H1 (cell line): ENCODE measurements at regions not wholly inside any gene's neighbourhood (a gene's known extent, or its start where the extent isn't known, plus 50 kb on each side); places are given as distances from the start of the nearest gene placed in this dataset.

Experiments
- NANOG ChIP-seq: IDR thresholded peaks from 2 replicates; pipeline ENCODE4 v1.6.1; 2011; ENCODE audit warnings: low read length, low read depth, mild to moderate bottlenecking, inconsistent platforms; ENCODE audit not compliant: insufficient read depth, poor library complexity, severe bottlenecking
- RBBP5 ChIP-seq: IDR thresholded peaks from 2 replicates; pipeline ENCODE4 v1.7.1; 2012; ENCODE audit warnings: low read depth, mild to moderate bottlenecking, inconsistent platforms, low read length, moderate library complexity, borderline replicate concordance
- TF ChIP-seq, protein P1 (sequence below): fragments of 300-600 bp; sonication (generic); IDR thresholded peaks from 2 replicates; pipeline ENCODE4 v1.7.1; 2012; ENCODE audit warnings: low read length, moderate library complexity, mild to moderate bottlenecking, inconsistent platforms; ENCODE audit not compliant: insufficient replicate concordance
- TF ChIP-seq, protein P2 (sequence below): IDR thresholded peaks from 2 replicates; pipeline ENCODE4 v1.6.1; 2012; ENCODE audit warnings: inconsistent platforms

DNA sequence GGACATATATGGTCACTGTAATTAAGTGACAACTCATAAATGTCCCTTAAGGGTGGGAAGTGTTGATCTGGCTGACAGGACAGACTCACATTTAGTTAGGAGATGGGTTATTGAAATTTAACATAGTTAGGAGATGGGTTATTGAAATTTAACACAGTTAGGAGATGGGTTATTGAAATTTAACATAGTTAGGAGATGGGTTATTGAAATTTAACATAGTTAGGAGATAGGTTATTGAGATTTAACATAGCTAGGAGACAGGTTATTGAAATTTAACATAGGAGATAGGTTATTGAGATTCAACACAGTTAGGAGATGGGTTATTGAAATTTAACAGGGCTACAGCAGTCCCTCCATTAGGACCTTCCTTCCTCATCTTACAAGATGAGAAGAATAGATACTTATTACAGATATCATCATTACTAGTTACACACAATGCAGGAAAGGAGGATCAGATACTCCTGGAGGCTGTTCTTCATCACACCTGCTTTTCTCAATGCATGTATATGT is 98.5 kb downstream of the MTNR1B start (continued):
- TF ChIP-seq NANOG: no peak
- TF ChIP-seq, protein P1, sequence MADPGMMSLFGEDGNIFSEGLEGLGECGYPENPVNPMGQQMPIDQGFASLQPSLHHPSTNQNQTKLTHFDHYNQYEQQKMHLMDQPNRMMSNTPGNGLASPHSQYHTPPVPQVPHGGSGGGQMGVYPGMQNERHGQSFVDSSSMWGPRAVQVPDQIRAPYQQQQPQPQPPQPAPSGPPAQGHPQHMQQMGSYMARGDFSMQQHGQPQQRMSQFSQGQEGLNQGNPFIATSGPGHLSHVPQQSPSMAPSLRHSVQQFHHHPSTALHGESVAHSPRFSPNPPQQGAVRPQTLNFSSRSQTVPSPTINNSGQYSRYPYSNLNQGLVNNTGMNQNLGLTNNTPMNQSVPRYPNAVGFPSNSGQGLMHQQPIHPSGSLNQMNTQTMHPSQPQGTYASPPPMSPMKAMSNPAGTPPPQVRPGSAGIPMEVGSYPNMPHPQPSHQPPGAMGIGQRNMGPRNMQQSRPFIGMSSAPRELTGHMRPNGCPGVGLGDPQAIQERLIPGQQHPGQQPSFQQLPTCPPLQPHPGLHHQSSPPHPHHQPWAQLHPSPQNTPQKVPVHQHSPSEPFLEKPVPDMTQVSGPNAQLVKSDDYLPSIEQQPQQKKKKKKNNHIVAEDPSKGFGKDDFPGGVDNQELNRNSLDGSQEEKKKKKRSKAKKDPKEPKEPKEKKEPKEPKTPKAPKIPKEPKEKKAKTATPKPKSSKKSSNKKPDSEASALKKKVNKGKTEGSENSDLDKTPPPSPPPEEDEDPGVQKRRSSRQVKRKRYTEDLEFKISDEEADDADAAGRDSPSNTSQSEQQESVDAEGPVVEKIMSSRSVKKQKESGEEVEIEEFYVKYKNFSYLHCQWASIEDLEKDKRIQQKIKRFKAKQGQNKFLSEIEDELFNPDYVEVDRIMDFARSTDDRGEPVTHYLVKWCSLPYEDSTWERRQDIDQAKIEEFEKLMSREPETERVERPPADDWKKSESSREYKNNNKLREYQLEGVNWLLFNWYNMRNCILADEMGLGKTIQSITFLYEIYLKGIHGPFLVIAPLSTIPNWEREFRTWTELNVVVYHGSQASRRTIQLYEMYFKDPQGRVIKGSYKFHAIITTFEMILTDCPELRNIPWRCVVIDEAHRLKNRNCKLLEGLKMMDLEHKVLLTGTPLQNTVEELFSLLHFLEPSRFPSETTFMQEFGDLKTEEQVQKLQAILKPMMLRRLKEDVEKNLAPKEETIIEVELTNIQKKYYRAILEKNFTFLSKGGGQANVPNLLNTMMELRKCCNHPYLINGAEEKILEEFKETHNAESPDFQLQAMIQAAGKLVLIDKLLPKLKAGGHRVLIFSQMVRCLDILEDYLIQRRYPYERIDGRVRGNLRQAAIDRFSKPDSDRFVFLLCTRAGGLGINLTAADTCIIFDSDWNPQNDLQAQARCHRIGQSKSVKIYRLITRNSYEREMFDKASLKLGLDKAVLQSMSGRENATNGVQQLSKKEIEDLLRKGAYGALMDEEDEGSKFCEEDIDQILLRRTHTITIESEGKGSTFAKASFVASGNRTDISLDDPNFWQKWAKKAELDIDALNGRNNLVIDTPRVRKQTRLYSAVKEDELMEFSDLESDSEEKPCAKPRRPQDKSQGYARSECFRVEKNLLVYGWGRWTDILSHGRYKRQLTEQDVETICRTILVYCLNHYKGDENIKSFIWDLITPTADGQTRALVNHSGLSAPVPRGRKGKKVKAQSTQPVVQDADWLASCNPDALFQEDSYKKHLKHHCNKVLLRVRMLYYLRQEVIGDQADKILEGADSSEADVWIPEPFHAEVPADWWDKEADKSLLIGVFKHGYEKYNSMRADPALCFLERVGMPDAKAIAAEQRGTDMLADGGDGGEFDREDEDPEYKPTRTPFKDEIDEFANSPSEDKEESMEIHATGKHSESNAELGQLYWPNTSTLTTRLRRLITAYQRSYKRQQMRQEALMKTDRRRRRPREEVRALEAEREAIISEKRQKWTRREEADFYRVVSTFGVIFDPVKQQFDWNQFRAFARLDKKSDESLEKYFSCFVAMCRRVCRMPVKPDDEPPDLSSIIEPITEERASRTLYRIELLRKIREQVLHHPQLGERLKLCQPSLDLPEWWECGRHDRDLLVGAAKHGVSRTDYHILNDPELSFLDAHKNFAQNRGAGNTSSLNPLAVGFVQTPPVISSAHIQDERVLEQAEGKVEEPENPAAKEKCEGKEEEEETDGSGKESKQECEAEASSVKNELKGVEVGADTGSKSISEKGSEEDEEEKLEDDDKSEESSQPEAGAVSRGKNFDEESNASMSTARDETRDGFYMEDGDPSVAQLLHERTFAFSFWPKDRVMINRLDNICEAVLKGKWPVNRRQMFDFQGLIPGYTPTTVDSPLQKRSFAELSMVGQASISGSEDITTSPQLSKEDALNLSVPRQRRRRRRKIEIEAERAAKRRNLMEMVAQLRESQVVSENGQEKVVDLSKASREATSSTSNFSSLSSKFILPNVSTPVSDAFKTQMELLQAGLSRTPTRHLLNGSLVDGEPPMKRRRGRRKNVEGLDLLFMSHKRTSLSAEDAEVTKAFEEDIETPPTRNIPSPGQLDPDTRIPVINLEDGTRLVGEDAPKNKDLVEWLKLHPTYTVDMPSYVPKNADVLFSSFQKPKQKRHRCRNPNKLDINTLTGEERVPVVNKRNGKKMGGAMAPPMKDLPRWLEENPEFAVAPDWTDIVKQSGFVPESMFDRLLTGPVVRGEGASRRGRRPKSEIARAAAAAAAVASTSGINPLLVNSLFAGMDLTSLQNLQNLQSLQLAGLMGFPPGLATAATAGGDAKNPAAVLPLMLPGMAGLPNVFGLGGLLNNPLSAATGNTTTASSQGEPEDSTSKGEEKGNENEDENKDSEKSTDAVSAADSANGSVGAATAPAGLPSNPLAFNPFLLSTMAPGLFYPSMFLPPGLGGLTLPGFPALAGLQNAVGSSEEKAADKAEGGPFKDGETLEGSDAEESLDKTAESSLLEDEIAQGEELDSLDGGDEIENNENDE: no peak
- TF ChIP-seq RBBP5: no peak
- TF ChIP-seq, protein P2, sequence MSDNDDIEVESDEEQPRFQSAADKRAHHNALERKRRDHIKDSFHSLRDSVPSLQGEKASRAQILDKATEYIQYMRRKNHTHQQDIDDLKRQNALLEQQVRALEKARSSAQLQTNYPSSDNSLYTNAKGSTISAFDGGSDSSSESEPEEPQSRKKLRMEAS: no peak
